Upper lobe of left lung (tissue), 4 donors: ENCODE measurements at regions not wholly inside any gene's neighbourhood (a gene's known extent, or its start where the extent isn't known, plus 50 kb on each side); places are given as distances from the start of the nearest gene placed in this dataset.

Source experiments
- EP300 ChIP-seq, 4 donors: sonication (generic); formaldehyde crosslinking; IDR thresholded peaks; one replicate each; pipeline ENCODE4 v1.5.1; 2017; ENCODE audit warnings: antibody characterized with exemption in 4 of 4, control low read depth in 2 of 4
- POLR2A ChIP-seq, 4 donors: fragments of 450-650 bp; IDR thresholded peaks; one replicate each; pipeline ENCODE4 v1.5.1; 2016 to 2017; ENCODE audit warnings: antibody characterized with exemption in 4 of 4, mild to moderate bottlenecking in 2 of 4
- POLR2AphosphoS5 ChIP-seq, 2 donors: sonication (generic); formaldehyde crosslinking; IDR thresholded peaks; one replicate each; pipeline ENCODE4 v1.5.1; 2017; ENCODE audit warnings: antibody characterized with exemption in 2 of 2
- TF ChIP-seq, protein P1 (sequence below), 6 experiments: fragments of 450-650 bp in 4 of 6; fragments of 200-600 bp in 2 of 6; sonication (generic) in 2 of 6; IDR thresholded peaks; one replicate each; pipeline ENCODE4 v1.5.1; 2016 to 2019; ENCODE audit warnings: antibody characterized with exemption in 6 of 6

DNA sequence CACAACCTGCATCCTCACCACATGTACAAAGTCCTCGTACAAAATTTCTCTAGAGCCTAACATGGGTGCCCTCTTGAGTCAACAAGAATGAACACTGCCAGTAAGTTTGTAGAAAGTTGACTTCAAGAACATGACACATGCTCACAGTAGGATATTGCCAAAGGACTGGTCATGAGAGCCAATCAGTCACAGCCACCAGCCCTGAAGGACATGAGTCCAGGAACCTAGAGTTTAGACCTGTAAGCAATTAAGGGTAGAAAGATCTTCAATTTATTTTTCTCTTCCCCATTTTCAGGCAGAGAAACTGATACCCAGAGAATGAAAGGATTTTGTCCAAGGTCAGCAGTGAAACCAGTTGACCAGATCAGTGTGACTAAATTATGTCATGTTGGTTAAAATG lies 96.1 kb downstream of the MAFB start:
- TF ChIP-seq EP300 (IDR thresholded peaks at IDR 0.05) (no peak), POLR2A (IDR thresholded peaks at IDR 0.05) (no peak), POLR2AphosphoS5 (IDR thresholded peaks at IDR 0.05) (no peak)
- TF ChIP-seq, protein P1, sequence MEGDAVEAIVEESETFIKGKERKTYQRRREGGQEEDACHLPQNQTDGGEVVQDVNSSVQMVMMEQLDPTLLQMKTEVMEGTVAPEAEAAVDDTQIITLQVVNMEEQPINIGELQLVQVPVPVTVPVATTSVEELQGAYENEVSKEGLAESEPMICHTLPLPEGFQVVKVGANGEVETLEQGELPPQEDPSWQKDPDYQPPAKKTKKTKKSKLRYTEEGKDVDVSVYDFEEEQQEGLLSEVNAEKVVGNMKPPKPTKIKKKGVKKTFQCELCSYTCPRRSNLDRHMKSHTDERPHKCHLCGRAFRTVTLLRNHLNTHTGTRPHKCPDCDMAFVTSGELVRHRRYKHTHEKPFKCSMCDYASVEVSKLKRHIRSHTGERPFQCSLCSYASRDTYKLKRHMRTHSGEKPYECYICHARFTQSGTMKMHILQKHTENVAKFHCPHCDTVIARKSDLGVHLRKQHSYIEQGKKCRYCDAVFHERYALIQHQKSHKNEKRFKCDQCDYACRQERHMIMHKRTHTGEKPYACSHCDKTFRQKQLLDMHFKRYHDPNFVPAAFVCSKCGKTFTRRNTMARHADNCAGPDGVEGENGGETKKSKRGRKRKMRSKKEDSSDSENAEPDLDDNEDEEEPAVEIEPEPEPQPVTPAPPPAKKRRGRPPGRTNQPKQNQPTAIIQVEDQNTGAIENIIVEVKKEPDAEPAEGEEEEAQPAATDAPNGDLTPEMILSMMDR (IDR thresholded peaks at IDR 0.05): no peak
